ENCODE measurements at regions not wholly inside any gene's neighbourhood (a gene's known extent, or its start where the extent isn't known, plus 50 kb on each side); places are given as distances from the start of the nearest gene placed in this dataset.
"Not testable (repeated sequence)": the region's sequence is repeated elsewhere in the genome, so short reads cannot be mapped to it uniquely, and the experiment has no call there.

- DNase-seq: no peak
Measured at GRCh38 chr13:37510441-37510840, 88.1 kb downstream of the POSTN start.

DNA sequence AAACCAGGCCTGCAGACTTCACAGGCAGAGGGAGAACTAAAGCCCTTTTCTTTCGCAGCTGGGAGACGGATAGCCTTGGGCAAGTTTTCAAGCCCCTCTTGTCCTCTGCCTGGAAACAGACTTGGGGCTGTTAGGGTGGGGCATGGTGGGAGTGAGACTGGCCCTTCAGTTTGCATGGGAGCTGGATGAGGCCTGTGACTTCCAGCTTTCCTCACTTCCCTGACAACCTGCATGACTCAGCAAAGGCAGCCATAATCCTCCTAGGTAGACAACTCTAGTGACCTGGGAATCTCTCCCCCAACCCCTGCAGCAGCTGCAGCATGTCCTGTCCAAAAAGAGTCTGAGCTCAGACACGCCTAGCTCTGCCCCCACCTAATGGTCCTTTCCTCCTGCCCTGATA, 93.0 kb downstream of the POSTN start:
- DNase-seq: no peak

DNA sequence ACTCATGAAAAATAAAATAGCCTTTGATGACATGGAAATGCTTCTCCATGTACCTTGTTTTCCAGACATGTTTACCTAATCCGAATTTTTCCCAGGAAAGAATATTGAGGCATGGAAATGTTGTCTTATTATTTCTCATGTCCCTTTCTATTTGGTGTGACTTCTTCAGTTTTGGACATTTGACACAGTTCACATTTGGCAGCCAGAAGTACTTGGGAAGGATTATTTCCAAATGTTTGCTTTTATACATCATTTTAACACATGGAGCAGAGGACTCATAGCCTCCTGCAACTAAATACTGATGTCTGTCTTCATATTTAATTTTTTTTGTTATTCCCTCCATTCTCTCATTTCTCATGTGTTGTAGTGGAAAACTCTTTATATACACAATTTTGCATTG, 94.3 kb downstream of the POSTN start:
- no peak for DNase-seq

DNA sequence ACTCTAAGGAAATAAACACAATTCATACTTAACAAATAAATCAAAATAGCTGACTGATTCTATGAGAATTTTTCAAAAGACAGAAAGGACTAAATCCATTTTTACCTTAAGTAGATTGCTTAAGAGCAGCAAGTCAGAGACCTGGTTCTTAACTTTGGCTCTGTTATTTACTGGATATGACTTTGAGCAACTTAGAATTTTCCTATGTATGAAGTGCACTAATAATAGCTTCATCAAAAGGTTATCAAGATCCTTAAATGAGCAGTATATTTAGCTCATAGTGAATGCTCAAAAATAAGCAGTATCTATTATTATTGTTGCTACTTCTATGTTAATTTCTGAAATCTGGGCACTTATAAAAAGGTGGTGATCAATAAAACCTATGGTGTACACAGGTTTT, 95.3 kb downstream of the POSTN start:
- no peak for DNase-seq

- not testable (repeated sequence) for DNase-seq
Measured at GRCh38 chr13:37502303-37502993, 96.1 kb downstream of the POSTN start.

GRCh38 chr13:37501187-37501586, 97.4 kb downstream of the POSTN start:
- DNase-seq: no peak

- peak; percentile 1 for DNase-seq
Measured at GRCh38 chr13:37495046-37495445, 103.5 kb downstream of the POSTN start.

- no peak for DNase-seq
Measured at GRCh38 chr13:37493775-37494174, 104.8 kb downstream of the POSTN start.

- DNase-seq: no peak
Measured at GRCh38 chr13:37492741-37493514, 105.6 kb downstream of the POSTN start.

GRCh38 chr13:37492075-37492474, 106.5 kb downstream of the POSTN start:
- DNase-seq: no peak

DNA sequence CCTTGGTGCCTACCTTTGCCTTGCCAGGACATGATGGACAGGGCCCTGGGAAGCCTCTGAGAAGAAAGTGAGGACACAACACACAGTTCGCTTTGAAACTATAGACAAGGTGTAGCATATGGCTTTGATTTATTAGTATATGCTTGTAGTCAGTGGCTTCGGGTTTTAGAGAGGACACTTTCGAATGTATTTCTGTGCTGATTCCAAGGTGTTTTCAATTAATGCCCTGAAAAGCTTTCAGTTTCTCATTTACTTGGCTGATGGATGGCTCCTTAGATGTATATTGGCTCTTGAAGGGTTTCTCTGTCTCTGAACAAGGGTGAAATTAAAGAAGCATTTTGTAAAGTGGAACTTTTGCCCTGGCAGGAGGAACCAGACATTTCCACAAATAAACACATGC, 106.9 kb downstream of the POSTN start:
- no peak for DNase-seq

DNA sequence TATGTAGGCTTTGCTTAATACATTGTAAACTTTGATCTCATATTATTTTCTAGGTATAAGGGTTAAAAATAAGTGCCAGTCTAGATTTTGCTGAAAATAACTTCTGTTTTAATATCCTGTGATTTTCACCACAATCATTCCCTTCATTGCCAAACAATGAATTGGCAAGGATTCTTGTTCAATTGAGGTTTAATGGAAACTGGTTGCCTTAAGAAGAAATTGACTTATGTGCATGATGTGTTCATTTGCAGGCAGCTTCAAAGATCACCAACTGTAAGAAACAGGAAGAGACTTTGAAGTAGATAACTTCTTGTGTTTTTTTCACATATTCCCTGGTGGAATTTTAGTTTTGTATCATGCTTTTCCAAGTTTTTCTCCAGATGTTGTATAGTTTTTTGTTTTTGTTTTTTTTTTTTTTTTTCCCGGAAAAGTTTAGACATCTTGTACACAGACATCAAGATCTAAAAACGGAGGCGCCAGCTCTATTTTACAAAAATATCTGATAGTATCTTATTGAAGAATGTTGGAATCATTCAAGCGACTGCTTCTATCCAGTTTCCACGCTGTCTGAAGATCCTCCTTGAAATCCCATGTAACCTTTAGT, 108.3 kb downstream of the POSTN start:
- no peak for DNase-seq

DNA sequence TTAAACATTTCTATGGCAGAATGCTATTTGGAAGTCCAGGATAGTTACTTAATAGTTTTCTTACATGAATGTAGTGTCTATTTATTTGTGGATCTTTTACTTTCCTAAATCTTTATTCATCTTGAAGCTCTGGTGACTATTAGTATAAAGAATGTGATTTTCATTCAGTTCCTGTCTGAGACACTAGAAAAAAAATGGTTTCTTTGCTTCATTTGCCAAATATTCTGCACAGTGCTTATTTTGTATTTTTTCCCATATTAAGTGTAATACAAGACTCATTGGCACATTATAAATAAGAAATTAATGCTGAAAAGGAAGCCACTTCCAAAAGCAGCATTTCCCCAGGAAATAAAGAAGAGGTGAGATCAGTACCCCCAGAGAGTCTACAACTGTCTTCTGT, 109.8 kb downstream of the POSTN start:
- no peak for DNase-seq

GRCh38 chr13:37486171-37486681, 112.3 kb downstream of the POSTN start:
- no peak for DNase-seq

GRCh38 chr13:37485756-37486155, 112.8 kb downstream of the POSTN start:
- no peak for DNase-seq

DNA sequence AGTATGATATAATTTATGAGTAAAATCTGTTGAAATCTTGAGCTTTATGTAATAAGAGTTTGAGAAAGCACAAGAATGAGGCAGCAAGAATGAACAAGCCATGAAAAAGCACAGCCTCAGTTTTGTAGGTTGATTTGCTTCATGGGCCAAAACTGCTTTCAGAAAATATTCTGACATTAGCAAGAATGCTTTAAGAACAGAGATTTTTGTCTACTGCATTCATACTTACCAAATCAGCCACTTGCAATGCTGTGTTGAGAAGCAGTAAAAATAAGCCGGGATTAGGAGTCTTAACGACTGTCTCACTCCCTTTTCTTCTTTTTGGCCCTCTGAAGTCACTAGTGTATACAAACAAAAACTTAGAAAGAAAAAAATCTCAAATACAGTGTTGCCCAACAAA, 114.5 kb downstream of the POSTN start:
- no peak for DNase-seq

DNA sequence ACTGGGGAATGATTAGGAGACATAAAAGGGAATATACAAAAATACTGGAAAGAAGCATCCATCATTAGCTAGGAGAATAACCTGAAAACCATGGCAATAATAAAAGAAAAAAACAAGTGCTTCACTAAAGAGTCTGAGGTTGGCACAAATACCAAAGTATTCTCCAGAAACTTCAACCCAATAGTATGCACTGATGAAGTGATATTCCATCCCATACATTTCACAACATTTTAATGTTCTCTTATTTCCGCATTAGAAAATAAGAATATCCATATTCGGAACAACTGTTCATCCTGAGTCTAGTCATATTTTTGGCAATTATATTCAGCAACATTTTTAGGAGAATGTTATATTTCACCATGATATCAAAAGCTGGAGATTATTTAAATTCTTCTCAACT, 116.2 kb downstream of the POSTN start:
- no peak for DNase-seq

GRCh38 chr13:37481885-37482227, 116.7 kb downstream of the POSTN start:
- no peak for DNase-seq

DNA sequence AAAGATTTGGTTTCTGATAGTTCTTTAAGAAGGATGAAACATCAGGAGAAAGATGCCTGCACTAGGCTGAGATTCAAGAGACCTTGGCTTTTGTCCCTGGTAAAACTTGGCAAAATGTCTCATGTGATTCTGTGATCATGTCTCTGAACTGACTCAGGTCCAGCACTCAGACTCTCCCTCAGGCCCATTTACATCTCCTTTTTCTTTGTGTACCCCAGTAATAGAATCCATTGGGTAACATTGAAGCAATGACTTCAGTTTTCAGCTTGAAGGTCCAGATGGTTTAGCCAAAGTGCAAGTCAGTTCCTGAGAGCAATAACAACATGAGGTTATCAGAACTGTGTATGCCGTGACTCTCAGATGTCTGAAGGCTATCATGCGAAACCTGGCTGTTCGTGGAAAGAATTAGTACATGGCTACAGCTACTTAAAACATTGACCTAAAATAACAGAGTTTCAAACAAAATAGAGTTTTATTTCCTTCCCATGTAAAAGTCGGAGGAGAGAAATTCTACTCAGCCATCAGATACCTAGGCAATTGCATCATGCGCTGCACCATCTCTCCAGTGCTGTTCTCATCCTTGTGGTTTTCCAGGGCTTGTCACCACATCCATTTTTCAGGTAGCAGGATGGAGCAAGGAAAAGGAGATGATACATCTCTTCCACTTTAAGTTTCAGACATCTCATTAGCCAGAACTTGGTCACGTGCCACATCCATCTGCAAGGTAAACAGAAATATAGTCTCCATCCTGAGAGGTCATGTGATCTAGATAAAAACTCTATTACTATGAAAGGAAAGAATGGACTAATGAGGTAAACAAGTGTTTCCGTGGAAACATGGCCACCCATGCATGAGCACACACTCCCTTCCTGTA, 117.3 kb downstream of the POSTN start:
- DNase-seq: no peak

- DNase-seq: no peak
Measured at GRCh38 chr13:37479916-37480315, 118.7 kb downstream of the POSTN start.

DNA sequence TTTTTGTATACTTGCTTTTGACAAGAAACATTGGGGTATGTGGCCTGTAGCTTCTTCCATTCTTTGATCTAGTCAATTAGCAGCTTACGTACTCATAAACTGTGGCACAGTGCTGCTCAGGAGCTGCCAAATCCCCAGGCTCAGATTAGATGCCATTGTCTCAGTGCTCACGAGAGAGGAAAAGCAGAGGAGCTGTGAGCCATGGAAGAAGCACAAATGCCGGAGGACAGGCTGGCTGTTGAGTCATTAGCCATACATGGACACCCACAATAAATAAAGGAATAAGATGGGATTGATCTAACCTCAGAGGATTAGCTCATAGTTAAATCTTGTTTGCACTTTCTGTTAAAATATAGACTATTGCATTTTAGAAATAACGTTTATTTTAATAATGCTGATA, 121.7 kb downstream of the POSTN start:
- no peak for DNase-seq

- DNase-seq: no peak
Measured at GRCh38 chr13:37475966-37476365, 122.6 kb downstream of the POSTN start.

- DNase-seq: no peak
Measured at GRCh38 chr13:37475151-37475550, 123.4 kb downstream of the POSTN start.

Measured in hematopoietic multipotent progenitor cell treated with erythropoietin and hydrocortisone succinate and interleukin-3 and kit ligand, for 4 days (in vitro differentiated cells).